OCI-M2 (cell line): ENCODE measurements at regions not wholly inside any gene's neighbourhood (a gene's known extent, or its start where the extent isn't known, plus 50 kb on each side); places are given as distances from the start of the nearest gene placed in this dataset.

Source experiments
- DNase-seq: peaks from one replicate; lab custom pipeline; 2025; ENCODE audit not compliant: unreplicated experiment; lab: John Stamatoyannopoulos, UW

DNA sequence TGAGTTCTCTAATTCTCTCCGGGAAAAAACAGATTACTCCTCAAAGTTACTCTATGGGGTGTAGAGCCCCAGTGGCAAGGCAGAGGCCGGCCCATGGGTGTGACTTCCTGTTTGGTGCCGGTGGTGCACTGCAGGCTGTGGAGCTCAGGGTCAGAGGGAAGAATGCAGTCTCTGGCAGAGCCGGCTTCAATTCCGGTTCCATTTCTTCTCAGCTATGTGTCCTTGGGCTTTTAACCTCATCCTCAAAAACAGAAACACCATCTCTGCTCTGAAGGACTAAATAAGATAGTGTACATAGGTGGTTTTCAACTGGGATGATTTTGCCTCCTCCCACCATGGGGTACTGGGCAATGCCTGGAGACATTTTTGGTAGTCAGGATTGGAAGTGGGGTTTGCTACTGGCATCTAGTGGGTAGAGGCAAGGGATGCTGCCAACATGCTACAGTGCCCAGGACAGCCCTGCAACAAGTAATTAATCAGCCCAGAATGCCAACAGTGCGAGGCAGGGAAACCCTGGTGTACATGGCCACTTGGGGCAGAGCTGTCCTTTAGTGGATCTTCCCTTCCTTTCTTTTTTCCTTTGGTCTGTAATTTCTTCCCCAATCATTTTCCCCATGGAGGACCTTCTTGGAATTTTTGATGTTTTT is 81.2 kb downstream of the INSIG2 start:
- no peak for DNase-seq

DNA sequence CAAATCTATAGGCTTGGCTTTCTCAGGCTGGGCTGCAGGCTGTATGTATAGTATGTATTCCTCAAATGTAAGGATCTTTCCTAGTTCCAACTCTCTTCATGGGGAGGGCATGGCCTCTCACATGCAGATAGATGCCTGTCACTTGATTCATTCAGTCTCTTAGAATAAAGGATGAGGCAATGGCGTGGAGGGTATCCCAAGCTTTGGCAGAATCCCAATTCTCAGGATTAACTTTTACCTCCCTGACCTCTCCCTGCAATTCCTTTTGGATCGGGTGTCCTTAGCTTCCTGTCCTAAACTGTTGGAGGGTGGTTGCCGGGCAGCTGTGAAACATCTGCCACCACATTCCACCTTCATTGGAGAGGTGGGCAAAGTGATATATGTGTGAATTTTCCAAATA is 80.3 kb downstream of the INSIG2 start:
- DNase-seq, result no peak

DNA sequence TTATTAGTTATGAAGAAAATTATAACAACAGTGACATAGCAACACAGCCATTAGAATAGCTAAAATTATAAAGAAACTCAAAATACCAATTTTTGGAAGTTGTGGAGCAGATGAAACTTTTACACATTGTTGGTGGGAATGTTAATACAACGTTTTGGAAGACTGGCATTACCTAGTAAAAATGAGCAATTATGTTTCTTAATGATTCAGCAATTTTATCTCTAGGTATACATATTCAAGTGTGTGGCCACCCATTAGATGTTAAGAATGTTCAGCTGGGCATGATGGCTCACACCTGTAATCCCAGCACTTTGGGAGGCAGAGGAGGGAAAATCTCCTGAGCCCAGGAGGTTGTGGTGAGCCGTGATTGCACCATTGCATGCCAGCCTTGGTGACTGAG is 78.8 kb downstream of the INSIG2 start:
- no peak for DNase-seq

DNA sequence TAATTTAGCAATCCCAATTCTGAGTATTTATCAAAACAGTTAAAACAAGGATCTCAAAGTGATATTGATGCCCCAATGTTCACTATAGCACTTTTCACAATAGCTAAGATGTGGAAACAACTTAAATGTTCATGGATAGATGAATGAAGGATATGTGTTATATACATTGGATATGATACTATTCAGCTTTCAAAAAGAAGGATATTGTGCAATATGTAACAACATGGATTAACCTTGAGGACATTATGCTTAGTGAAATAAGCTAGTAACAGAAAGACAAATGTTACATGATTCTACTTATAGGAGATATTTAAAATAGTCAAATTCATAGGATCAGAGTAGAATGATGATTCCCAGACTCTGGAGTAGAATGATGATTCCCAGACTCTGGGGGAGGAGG is 78.0 kb downstream of the INSIG2 start:
- DNase-seq, result no peak

DNA sequence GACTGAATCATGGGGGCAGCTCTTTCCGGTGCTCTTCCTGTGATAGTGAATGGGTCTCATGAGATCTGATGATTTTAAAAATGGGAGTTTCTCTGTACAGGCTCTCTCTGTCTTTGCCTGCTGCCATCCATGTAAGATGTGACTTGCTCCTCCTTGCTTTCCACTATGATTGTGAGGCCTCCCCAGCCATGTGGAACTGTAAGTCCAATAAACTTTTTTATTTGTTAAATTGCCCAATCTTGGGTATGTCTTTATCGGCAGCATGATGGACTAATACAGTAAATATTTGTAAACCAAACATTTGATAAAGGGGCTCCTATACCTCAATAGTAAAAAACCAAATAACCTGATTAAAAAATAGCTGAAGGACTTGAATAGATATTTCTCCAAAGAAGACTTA is 77.3 kb downstream of the INSIG2 start:
- no peak for DNase-seq
